IMR-90 (cell line): ENCODE measurements at regions not wholly inside any gene's neighbourhood (a gene's known extent, or its start where the extent isn't known, plus 50 kb on each side); places are given as distances from the start of the nearest gene placed in this dataset.

Source experiments
- ATAC-seq: fragments of 200-7000 bp; cut with Tn5 transposase; 2 replicates; pipeline ENCODE4 v1.9.1; 2020; ENCODE audit warnings: low read depth, mild to moderate bottlenecking, moderate library complexity
- BruUV-seq: library from RNA; stranded (reverse); fragments of 400-500 nt; replicated peaks from 2 replicates; lab custom pipeline; 2021; lab: Mats Ljungman, UMichigan
- CTCF ChIA-PET: fragments of 300-600 bp; formaldehyde crosslinking; extraction: SDS; loops from one replicate; lab custom pipeline; 2021; ENCODE audit warnings: antibody characterized with exemption; lab: Yijun Ruan, JAX
- POLR2A ChIA-PET: fragments of 300-600 bp; sonication (Branson Sonifier 250); formaldehyde crosslinking; loops from one replicate; lab custom pipeline; 2022; ENCODE audit warnings: antibody characterized with exemption; ENCODE audit not compliant: unreplicated experiment; lab: Charles Lee
- DNase-seq: peaks from one replicate; pipeline ENCODE4 v3.0.0; 2013
- H2AFZ ChIP-seq: replicated peaks from 2 replicates; pipeline ENCODE3; 2013; ENCODE audit warnings: low read length, mild to moderate bottlenecking; ENCODE audit not compliant: poor library complexity
- H2AK5ac ChIP-seq: 2 replicates; pipeline ENCODE4 v1.6.1; 2013; ENCODE audit warnings: low read depth, low read length, inconsistent platforms
- H2AK9ac ChIP-seq: replicated peaks from 2 replicates; pipeline ENCODE3; 2013; ENCODE audit warnings: mild to moderate bottlenecking, low read depth, low read length, moderate library complexity; ENCODE audit not compliant: poor library complexity
- H2BK120ac ChIP-seq: 2 replicates; pipeline ENCODE4 v1.6.1; 2013; ENCODE audit warnings: low read depth, low read length, inconsistent platforms
- H2BK15ac ChIP-seq: 3 replicates; pipeline ENCODE4 v1.6.1; 2013; ENCODE audit warnings: low read depth, low read length, inconsistent platforms
- H2BK20ac ChIP-seq: 2 replicates; pipeline ENCODE4 v1.6.1; 2013; ENCODE audit warnings: low read depth, mild to moderate bottlenecking, inconsistent platforms, low read length, moderate library complexity
- H2BK5ac ChIP-seq: 2 replicates; pipeline ENCODE4 v1.6.1; 2013; ENCODE audit warnings: mild to moderate bottlenecking, low read depth, low read length, inconsistent platforms; ENCODE audit not compliant: poor library complexity, severe bottlenecking
- H3K14ac ChIP-seq: replicated peaks from 2 replicates; pipeline ENCODE4 v1.6.1; 2013; ENCODE audit warnings: low read depth, low read length, inconsistent platforms
- H3K18ac ChIP-seq: 2 replicates; pipeline ENCODE4 v1.6.1; 2013; ENCODE audit warnings: low read depth, low read length, control low read depth
- H3K23ac ChIP-seq: 2 replicates; pipeline ENCODE4 v1.6.1; 2013; ENCODE audit warnings: low read depth, low read length, inconsistent platforms
- H3K27ac ChIP-seq: 2 replicates; pipeline ENCODE4 v1.5.1; 2013; ENCODE audit warnings: mild to moderate bottlenecking, control low read depth, low read length; ENCODE audit not compliant: insufficient read depth
- H3K27me3 ChIP-seq: 2 replicates; pipeline ENCODE4 v1.6.1; 2013; ENCODE audit warnings: low read length; ENCODE audit not compliant: control insufficient read depth, insufficient read depth
- H3K36me3 ChIP-seq: 2 replicates; pipeline ENCODE4 v1.6.1; 2013; ENCODE audit warnings: low read length, mixed read lengths; ENCODE audit not compliant: control insufficient read depth, insufficient read depth
- H3K4ac ChIP-seq: 2 replicates; pipeline ENCODE4 v1.6.1; 2013; ENCODE audit warnings: low read depth, low read length, inconsistent platforms
- H3K4me1 ChIP-seq: 2 replicates; pipeline ENCODE4 v1.6.1; 2013; ENCODE audit warnings: low read length, mixed read lengths; ENCODE audit not compliant: control insufficient read depth, insufficient read depth
- H3K4me2 ChIP-seq: 2 replicates; pipeline ENCODE4 v1.6.1; 2013; ENCODE audit warnings: low read depth, mild to moderate bottlenecking, control low read depth, low read length, moderate library complexity
- H3K4me3 ChIP-seq: 2 replicates; pipeline ENCODE4 v1.5.1; 2013; ENCODE audit warnings: low read depth, mild to moderate bottlenecking, control low read depth, low read length, moderate library complexity; ENCODE audit not compliant: insufficient read depth
- H3K56ac ChIP-seq: 2 replicates; pipeline ENCODE4 v1.6.1; 2013; ENCODE audit warnings: low read length, inconsistent platforms; ENCODE audit not compliant: insufficient read depth; ENCODE audit errors: extremely low read depth
- H3K79me1 ChIP-seq, 2 experiments: 2 replicates each; pipeline ENCODE4 v1.6.1; 2013; ENCODE audit warnings: low read length in 2 of 2, inconsistent platforms in 1 of 2, low read depth in 1 of 2
- H3K9ac ChIP-seq: 2 replicates; pipeline ENCODE4 v1.6.1; 2013; ENCODE audit warnings: low read depth, low read length, control low read depth
- H3K9me1 ChIP-seq: 2 replicates; pipeline ENCODE4 v1.6.1; 2013; ENCODE audit warnings: low read length, inconsistent platforms; ENCODE audit not compliant: insufficient read depth
- H3K9me3 ChIP-seq: 2 replicates; pipeline ENCODE4 v1.6.1; 2013; ENCODE audit warnings: low read length; ENCODE audit not compliant: control insufficient read depth, insufficient read depth
- H4K20me1 ChIP-seq: 2 replicates; pipeline ENCODE4 v1.6.1; 2013; ENCODE audit warnings: low read length, inconsistent platforms; ENCODE audit not compliant: insufficient read depth
- H4K5ac ChIP-seq: 2 replicates; pipeline ENCODE4 v1.6.1; 2013; ENCODE audit warnings: mild to moderate bottlenecking, low read depth, low read length, control low read depth
- H4K8ac ChIP-seq, 2 experiments: 2 replicates each; pipeline ENCODE4 v1.6.1; 2013; ENCODE audit warnings: low read depth in 2 of 2, low read length in 2 of 2, control low read depth in 1 of 2, inconsistent platforms in 1 of 2
- H4K91ac ChIP-seq: 2 replicates; pipeline ENCODE4 v1.6.1; 2013; ENCODE audit warnings: low read depth, low read length, inconsistent platforms; ENCODE audit not compliant: insufficient read depth
- MAZ ChIP-seq: IDR thresholded peaks from 2 replicates; pipeline ENCODE4 v1.6.1; 2012; ENCODE audit warnings: low read depth, mild to moderate bottlenecking, low read length, improper control_type of control experiment, moderate library complexity, borderline replicate concordance
- WGBS, 2 experiments: methylation state at CpG; one replicate each; pipeline versions ENCODE4 v1.1.5 to v1.1.7; 2013; ENCODE audit warnings: missing lambda C conversion rate in 2 of 2; ENCODE audit not compliant: insufficient read length in 1 of 2; ENCODE audit errors: extremely low coverage in 2 of 2; 5-methylcytosine and 5-hydroxymethylcytosine counted together
- dilution Hi-C: fragments of 300-500 bp; cut with HindIII; formaldehyde crosslinking; loops from one replicate; pipeline ENCODE4 v1.14.3; 2018; ENCODE audit warnings: low sequenced_read_pairs; ENCODE audit not compliant: unreplicated experiment
- in situ Hi-C: fragments of 300-500 bp; cut with MboI; formaldehyde crosslinking; loops from 3 replicates; pipeline ENCODE4 v1.14.3; 2019; ENCODE audit warnings: low sequenced_read_pairs, inconsistent platforms, mixed read lengths
- intact Hi-C: fragments of 100-400 bp; cut with micrococcal nuclease; formaldehyde crosslinking; loops from 2 replicates; pipeline ENCODE4 v1.10.0; 2022
- TF ChIP-seq, protein P1 (sequence below): conservative IDR thresholded peaks from 2 replicates; pipeline ENCODE4 v1.5.1; 2012; ENCODE audit warnings: mild to moderate bottlenecking, low read depth, low read length, improper control_type of control experiment
- TF ChIP-seq, protein P2 (sequence below): fragments of 150-350 bp; IDR thresholded peaks from 2 replicates; pipeline ENCODE4 v1.6.1; 2016; ENCODE audit warnings: low read depth, mild to moderate bottlenecking, low read length, moderate library complexity, borderline replicate concordance

DNA sequence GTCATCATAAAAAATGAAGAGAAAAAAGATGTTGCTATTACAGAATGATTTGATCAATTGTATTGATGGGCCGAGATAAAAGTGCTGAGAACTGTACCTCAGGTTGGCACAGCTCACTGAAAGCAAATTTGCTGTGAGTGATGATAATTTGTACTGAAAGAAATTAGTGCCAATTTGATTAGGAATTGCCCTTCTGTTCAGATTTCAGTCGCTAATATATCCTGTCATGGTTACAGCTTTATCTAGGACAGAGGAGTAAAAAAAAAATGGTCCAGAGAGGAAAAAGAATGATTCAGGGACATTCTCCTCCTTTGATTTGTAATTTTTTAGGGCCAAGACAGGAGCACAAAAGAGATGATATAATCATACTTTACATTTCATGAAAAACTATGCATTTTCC, 1264.2 kb downstream of the ROBO2 start:
- Histone ChIP-seq H2BK5ac (no peak overlapping the region), H3K4ac (no peak overlapping the region), H3K27me3 (no peaks in the 10 kb centered on the region), H3K18ac (no peak overlapping the region), H2BK15ac (no peak overlapping the region), H2BK120ac (no peak overlapping the region), H3K14ac (no peak overlapping the region), H2AK9ac (no peak overlapping the region), H2AFZ (no peak overlapping the region), H3K4me2 (no peak overlapping the region), H4K5ac (no peak overlapping the region), H2BK20ac (no peak overlapping the region), H3K36me3 (no peaks in the 10 kb centered on the region), H4K8ac (no peak overlapping the region), H3K4me3 (no peak overlapping the region), H3K9me1 (no peaks in the 10 kb centered on the region), H3K9me3 (no peaks in the 10 kb centered on the region), H3K23ac (no peak overlapping the region), H3K4me1 (no peaks in the 10 kb centered on the region), H3K79me1 (no peaks in the 10 kb centered on the region), H2AK5ac (no peak overlapping the region), H4K20me1 (no peaks in the 10 kb centered on the region), H3K9ac (no peak overlapping the region), H3K56ac (no peak overlapping the region), H4K91ac (no peak overlapping the region), H3K27ac (no peak overlapping the region)
- intact Hi-C loops (no loop called here), dilution Hi-C loops (no loop called here), in situ Hi-C loops (no loop called here)
- DNase-seq (no peak), ATAC-seq (no peak)
- ChIA-PET POLR2A (no interaction called here), CTCF (no interaction called here)
- no TSS peak for BruUV-seq
- TF ChIP-seq, protein P1, sequence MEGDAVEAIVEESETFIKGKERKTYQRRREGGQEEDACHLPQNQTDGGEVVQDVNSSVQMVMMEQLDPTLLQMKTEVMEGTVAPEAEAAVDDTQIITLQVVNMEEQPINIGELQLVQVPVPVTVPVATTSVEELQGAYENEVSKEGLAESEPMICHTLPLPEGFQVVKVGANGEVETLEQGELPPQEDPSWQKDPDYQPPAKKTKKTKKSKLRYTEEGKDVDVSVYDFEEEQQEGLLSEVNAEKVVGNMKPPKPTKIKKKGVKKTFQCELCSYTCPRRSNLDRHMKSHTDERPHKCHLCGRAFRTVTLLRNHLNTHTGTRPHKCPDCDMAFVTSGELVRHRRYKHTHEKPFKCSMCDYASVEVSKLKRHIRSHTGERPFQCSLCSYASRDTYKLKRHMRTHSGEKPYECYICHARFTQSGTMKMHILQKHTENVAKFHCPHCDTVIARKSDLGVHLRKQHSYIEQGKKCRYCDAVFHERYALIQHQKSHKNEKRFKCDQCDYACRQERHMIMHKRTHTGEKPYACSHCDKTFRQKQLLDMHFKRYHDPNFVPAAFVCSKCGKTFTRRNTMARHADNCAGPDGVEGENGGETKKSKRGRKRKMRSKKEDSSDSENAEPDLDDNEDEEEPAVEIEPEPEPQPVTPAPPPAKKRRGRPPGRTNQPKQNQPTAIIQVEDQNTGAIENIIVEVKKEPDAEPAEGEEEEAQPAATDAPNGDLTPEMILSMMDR: no peak
- TF ChIP-seq, protein P2, sequence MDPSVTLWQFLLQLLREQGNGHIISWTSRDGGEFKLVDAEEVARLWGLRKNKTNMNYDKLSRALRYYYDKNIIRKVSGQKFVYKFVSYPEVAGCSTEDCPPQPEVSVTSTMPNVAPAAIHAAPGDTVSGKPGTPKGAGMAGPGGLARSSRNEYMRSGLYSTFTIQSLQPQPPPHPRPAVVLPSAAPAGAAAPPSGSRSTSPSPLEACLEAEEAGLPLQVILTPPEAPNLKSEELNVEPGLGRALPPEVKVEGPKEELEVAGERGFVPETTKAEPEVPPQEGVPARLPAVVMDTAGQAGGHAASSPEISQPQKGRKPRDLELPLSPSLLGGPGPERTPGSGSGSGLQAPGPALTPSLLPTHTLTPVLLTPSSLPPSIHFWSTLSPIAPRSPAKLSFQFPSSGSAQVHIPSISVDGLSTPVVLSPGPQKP: no peak
- no peak for TF ChIP-seq MAZ
- no CpG with 5 or more reads among the region's 2 CpGs for WGBS, 2 experiments
